ENCODE measurements at regions not wholly inside any gene's neighbourhood (a gene's known extent, or its start where the extent isn't known, plus 50 kb on each side); places are given as distances from the start of the nearest gene placed in this dataset.

DNA sequence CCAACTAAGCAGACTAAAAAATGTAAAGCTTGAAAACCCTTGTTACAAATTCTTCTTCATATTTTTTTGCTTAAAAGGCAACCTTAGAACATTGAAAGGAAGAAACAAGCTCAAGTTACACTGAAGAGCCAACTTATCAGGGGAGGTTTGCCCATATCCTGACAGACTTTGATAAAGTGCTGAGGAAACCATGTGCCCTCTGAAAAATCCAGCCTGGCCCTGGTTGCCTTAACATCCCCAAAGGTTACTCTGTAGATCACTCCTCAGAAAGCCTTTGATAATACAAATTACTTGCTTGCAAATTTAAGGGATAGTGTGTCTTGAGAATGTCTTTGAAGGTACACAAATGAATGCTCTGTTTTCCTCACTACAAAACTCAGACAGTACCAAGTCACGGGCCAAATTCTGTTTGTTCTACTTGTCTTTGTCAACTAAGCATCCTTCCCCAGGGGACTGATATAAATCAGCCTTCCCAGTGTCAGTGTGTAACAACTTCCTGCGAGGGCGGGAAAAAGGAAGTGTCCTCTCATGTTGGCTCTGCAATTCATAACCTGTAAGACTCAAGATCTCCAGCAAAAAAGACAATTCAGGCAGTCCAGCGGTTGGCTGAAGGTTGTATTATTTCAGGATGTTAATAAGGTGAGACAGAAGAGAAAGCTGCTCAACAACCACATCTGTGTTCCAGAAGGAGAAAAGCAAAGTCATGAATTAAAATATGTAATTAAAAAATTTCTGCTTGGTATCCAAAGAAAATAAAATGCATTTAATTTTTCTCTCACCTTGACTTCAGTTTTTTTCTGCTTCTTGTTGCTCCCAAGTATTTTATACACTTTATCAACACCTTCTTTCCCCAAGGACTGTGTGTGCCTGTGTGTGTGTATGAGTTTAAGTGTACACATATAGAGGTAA, 199.9 kb downstream of the PIK3R1 start:
- TF ChIP-seq, protein P1, sequence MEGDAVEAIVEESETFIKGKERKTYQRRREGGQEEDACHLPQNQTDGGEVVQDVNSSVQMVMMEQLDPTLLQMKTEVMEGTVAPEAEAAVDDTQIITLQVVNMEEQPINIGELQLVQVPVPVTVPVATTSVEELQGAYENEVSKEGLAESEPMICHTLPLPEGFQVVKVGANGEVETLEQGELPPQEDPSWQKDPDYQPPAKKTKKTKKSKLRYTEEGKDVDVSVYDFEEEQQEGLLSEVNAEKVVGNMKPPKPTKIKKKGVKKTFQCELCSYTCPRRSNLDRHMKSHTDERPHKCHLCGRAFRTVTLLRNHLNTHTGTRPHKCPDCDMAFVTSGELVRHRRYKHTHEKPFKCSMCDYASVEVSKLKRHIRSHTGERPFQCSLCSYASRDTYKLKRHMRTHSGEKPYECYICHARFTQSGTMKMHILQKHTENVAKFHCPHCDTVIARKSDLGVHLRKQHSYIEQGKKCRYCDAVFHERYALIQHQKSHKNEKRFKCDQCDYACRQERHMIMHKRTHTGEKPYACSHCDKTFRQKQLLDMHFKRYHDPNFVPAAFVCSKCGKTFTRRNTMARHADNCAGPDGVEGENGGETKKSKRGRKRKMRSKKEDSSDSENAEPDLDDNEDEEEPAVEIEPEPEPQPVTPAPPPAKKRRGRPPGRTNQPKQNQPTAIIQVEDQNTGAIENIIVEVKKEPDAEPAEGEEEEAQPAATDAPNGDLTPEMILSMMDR (IDR thresholded peaks at IDR 0.05; ENCODE audit: low read length) = no peak
- no peak for TF ChIP-seq EZH2 (IDR thresholded peaks at IDR 0.05; ENCODE audit: borderline replicate concordance, low read length)
